ENCODE measurements at regions not wholly inside any gene's neighbourhood (a gene's known extent, or its start where the extent isn't known, plus 50 kb on each side); places are given as distances from the start of the nearest gene placed in this dataset.

DNA sequence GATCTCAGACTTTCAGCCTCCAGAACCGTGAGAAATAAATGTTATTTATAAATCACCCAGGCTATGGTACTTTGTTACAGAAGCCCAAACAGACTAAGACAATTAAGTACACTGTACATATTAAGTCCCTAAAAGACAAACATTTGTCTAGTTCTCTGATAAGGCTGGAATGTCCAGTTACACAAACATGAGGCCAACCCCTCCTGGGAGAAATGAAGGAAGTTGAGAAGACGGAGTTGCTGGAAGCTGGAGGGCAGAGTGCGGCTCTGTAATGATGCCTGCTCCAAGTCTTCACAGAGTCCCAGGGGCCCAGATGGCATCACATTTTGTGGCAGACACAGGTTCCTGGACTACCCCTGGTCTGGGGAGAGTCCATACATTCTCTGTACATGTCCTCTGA lies 79.2 kb upstream of the ST8SIA3 start:
- H3K27ac ChIP-seq (ENCODE audit: extremely low read depth, low read depth, low read length): no peak overlapping the region
- CTCF ChIA-PET: no interaction called here

DNA sequence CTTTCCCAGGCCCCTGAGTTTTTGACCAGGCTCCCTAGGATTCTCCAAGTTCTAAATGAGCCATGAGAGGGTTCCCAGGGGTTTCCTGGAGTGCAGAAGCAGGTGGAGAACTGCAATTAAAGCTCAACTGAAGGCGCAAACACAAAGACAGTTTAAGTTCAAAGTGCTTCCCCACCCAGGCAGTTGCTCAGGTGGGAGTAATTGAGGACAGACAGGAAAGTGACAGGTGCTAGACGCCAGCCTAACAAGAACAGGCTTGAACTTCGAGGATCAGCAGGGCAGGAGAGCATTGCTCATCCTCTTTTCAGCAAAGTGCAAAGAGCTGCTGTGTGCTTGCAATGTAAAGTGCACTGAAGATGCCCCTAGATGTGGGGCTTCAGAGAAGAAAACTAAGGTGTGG lies 77.2 kb upstream of the ST8SIA3 start:
- ChIA-PET POLR2A (no interaction called here), CTCF (no interaction called here)
- TF ChIP-seq, protein P1, sequence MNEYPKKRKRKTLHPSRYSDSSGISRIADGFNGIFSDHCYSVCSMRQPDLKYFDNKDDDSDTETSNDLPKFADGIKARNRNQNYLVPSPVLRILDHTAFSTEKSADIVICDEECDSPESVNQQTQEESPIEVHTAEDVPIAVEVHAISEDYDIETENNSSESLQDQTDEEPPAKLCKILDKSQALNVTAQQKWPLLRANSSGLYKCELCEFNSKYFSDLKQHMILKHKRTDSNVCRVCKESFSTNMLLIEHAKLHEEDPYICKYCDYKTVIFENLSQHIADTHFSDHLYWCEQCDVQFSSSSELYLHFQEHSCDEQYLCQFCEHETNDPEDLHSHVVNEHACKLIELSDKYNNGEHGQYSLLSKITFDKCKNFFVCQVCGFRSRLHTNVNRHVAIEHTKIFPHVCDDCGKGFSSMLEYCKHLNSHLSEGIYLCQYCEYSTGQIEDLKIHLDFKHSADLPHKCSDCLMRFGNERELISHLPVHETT (tag by site-specific recombination; IDR thresholded peaks at IDR 0.05): no peak
- TF ChIP-seq, protein P2, sequence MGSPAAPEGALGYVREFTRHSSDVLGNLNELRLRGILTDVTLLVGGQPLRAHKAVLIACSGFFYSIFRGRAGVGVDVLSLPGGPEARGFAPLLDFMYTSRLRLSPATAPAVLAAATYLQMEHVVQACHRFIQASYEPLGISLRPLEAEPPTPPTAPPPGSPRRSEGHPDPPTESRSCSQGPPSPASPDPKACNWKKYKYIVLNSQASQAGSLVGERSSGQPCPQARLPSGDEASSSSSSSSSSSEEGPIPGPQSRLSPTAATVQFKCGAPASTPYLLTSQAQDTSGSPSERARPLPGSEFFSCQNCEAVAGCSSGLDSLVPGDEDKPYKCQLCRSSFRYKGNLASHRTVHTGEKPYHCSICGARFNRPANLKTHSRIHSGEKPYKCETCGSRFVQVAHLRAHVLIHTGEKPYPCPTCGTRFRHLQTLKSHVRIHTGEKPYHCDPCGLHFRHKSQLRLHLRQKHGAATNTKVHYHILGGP (tag by site-specific recombination; IDR thresholded peaks at IDR 0.05): no peak
- TF ChIP-seq ZNF529 (tag by site-specific recombination; IDR thresholded peaks at IDR 0.05; ENCODE audit: insufficient replicate concordance): no peak
- no peak overlapping the region for H3K27ac ChIP-seq (ENCODE audit: extremely low read depth, low read depth, low read length)
- no peaks in the 10 kb centered on the region for H3K36me3 ChIP-seq (ENCODE audit: control insufficient read depth in 2 of 2, insufficient read depth in 1 of 2, low read length in 2 of 2)
- H3K9me3 ChIP-seq (ENCODE audit: control insufficient read depth, insufficient read depth, low read depth, low read length): no peaks in the 10 kb centered on the region
- no peak overlapping the region for H3K4me3 ChIP-seq (ENCODE audit: low read depth, low read length)
- H3K4me1 ChIP-seq (ENCODE audit: control insufficient read depth, insufficient read depth, low read length): no peaks in the 10 kb centered on the region

More for the DNA sequence above, 79.2 kb upstream of the ST8SIA3 start:
- Histone ChIP-seq H3K36me3 (ENCODE audit: control insufficient read depth in 2 of 2, insufficient read depth in 1 of 2, low read length in 2 of 2) (no peaks in the 10 kb centered on the region), H3K9me3 (ENCODE audit: control insufficient read depth, insufficient read depth, low read depth, low read length) (no peaks in the 10 kb centered on the region), H3K4me3 (ENCODE audit: low read depth, low read length) (no peak overlapping the region), H3K4me1 (ENCODE audit: control insufficient read depth, insufficient read depth, low read length) (no peaks in the 10 kb centered on the region)
- TF ChIP-seq ZNF548 (tag by site-specific recombination; IDR thresholded peaks at IDR 0.05) (no peak), ZIC2 (tag by site-specific recombination; IDR thresholded peaks at IDR 0.05) (no peak), ZNF175 (tag by site-specific recombination; IDR thresholded peaks at IDR 0.05) (no peak), ZNF664 (tag by site-specific recombination; IDR thresholded peaks at IDR 0.05) (no peak), ZNF366 (tag by site-specific recombination; conservative IDR thresholded peaks at IDR 0.05) (no peak)
- TF ChIP-seq, protein P3, sequence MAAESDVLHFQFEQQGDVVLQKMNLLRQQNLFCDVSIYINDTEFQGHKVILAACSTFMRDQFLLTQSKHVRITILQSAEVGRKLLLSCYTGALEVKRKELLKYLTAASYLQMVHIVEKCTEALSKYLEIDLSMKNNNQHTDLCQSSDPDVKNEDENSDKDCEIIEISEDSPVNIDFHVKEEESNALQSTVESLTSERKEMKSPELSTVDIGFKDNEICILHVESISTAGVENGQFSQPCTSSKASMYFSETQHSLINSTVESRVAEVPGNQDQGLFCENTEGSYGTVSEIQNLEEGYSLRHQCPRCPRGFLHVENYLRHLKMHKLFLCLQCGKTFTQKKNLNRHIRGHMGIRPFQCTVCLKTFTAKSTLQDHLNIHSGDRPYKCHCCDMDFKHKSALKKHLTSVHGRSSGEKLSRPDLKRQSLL (tag by site-specific recombination; IDR thresholded peaks at IDR 0.05): no peak
- TF ChIP-seq, protein P4, sequence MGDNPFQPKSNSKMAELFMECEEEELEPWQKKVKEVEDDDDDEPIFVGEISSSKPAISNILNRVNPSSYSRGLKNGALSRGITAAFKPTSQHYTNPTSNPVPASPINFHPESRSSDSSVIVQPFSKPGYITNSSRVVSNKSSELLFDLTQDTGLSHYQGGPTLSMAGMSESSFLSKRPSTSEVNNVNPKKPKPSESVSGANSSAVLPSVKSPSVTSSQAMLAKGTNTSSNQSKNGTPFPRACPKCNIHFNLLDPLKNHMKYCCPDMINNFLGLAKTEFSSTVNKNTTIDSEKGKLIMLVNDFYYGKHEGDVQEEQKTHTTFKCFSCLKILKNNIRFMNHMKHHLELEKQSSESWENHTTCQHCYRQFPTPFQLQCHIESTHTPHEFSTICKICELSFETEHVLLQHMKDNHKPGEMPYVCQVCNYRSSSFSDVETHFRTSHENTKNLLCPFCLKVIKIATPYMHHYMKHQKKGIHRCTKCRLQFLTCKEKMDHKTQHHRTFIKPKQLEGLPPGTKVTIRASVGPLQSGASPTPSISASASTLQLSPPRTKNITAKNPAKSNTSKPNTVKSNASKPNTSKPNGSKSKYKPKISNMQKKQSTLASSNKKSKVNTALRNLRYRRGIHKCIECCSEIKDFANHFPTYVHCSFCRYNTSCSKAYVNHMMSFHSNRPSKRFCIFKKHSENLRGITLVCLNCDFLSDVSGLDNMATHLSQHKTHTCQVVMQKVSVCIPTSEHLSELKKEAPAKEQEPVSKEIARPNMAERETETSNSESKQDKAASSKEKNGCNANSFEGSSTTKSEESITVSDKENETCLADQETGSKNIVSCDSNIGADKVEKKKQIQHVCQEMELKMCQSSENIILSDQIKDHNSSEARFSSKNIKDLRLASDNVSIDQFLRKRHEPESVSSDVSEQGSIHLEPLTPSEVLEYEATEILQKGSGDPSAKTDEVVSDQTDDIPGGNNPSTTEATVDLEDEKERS (tag by site-specific recombination; IDR thresholded peaks at IDR 0.05): no peak
- TF ChIP-seq, protein P5, sequence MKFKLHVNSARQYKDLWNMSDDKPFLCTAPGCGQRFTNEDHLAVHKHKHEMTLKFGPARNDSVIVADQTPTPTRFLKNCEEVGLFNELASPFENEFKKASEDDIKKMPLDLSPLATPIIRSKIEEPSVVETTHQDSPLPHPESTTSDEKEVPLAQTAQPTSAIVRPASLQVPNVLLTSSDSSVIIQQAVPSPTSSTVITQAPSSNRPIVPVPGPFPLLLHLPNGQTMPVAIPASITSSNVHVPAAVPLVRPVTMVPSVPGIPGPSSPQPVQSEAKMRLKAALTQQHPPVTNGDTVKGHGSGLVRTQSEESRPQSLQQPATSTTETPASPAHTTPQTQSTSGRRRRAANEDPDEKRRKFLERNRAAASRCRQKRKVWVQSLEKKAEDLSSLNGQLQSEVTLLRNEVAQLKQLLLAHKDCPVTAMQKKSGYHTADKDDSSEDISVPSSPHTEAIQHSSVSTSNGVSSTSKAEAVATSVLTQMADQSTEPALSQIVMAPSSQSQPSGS (tag by site-specific recombination; IDR thresholded peaks at IDR 0.05; ENCODE audit: low read depth): no peak
- TF ChIP-seq, protein P6, sequence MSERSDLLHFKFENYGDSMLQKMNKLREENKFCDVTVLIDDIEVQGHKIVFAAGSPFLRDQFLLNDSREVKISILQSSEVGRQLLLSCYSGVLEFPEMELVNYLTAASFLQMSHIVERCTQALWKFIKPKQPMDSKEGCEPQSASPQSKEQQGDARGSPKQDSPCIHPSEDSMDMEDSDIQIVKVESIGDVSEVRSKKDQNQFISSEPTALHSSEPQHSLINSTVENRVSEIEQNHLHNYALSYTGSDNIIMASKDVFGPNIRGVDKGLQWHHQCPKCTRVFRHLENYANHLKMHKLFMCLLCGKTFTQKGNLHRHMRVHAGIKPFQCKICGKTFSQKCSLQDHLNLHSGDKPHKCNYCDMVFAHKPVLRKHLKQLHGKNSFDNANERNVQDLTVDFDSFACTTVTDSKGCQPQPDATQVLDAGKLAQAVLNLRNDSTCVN (tag by site-specific recombination; optimal IDR thresholded peaks at IDR 0.05): no peak
- POLR2A ChIA-PET: no interaction called here
